CD4-positive, alpha-beta T cell (primary cell): ENCODE measurements at regions not wholly inside any gene's neighbourhood (a gene's known extent, or its start where the extent isn't known, plus 50 kb on each side); places are given as distances from the start of the nearest gene placed in this dataset.

Source experiments
- ATAC-seq: fragments of 200-7000 bp; cut with Tn5 transposase; one replicate; pipeline ENCODE4 v1.10.0; 2022; ENCODE audit warnings: mild to moderate bottlenecking; ENCODE audit not compliant: poor library complexity
- CTCF ChIA-PET: fragments of 350-600 bp; sonication (Branson Sonifier 250); formaldehyde crosslinking; loops from one replicate; lab custom pipeline; 2021; ENCODE audit warnings: antibody characterized with exemption, inconsistent platforms; lab: Charles Lee
- POLR2A ChIA-PET: fragments of 350-600 bp; sonication (Branson Sonifier 250); formaldehyde crosslinking; loops from one replicate; lab custom pipeline; 2021; ENCODE audit warnings: antibody characterized with exemption, inconsistent platforms; lab: Charles Lee
- DNase-seq, 14 experiments: peaks; one replicate each; pipeline ENCODE4 v3.0.0-alpha.2; 2013 to 2020; ENCODE audit warnings: mixed read lengths in 2 of 14
- H3K27ac ChIP-seq, 2 donors: one replicate each; pipeline versions ENCODE4 v1.5.1 to v1.7.0; 2013; ENCODE audit warnings: low read length in 2 of 2, low read depth in 1 of 2, mild to moderate bottlenecking in 1 of 2
- H3K27me3 ChIP-seq, 2 experiments: 1 replicate in 1 of 2; 2 replicates in 1 of 2; pipeline versions ENCODE4 v1.6.1 to v1.7.0; 2013; ENCODE audit warnings: low read length in 2 of 2, control low read depth in 1 of 2, mild to moderate bottlenecking in 1 of 2, moderate library complexity in 1 of 2; ENCODE audit not compliant: insufficient read depth in 2 of 2, control insufficient read depth in 1 of 2
- H3K36me3 ChIP-seq: one replicate; pipeline ENCODE4 v1.6.1; 2013; ENCODE audit warnings: low read length, control low read depth; ENCODE audit not compliant: insufficient read depth
- H3K4me1 ChIP-seq: one replicate; pipeline ENCODE4 v1.6.1; 2013; ENCODE audit warnings: low read length, control low read depth; ENCODE audit not compliant: insufficient read depth
- H3K4me3 ChIP-seq: one replicate; pipeline ENCODE4 v1.5.1; 2013; ENCODE audit warnings: mild to moderate bottlenecking, low read length, moderate library complexity
- H3K9me3 ChIP-seq, 2 experiments: 1 replicate in 1 of 2; 2 replicates in 1 of 2; pipeline versions ENCODE4 v1.6.1 to v1.7.0; 2013; ENCODE audit warnings: low read length in 2 of 2, mild to moderate bottlenecking in 2 of 2, control low read depth in 1 of 2, moderate library complexity in 1 of 2; ENCODE audit not compliant: control insufficient read depth in 1 of 2, insufficient read depth in 1 of 2
- H3K27ac Mint-ChIP-seq: one replicate; pipeline ENCODE4 v1.8.0; 2020; ENCODE audit warnings: mixed read lengths
- H3K27me3 Mint-ChIP-seq: one replicate; pipeline ENCODE4 v1.8.0; 2021; ENCODE audit warnings: mixed read lengths
- H3K36me3 Mint-ChIP-seq: one replicate; pipeline ENCODE4 v1.8.0; 2021; ENCODE audit warnings: low read depth, mixed read lengths
- H3K4me1 Mint-ChIP-seq: one replicate; pipeline ENCODE4 v1.8.0; 2021; ENCODE audit warnings: low read depth, mixed read lengths
- H3K4me3 Mint-ChIP-seq: one replicate; pipeline ENCODE4 v1.8.0; 2020; ENCODE audit warnings: mild to moderate bottlenecking, mixed read lengths
- H3K9me3 Mint-ChIP-seq: one replicate; pipeline ENCODE4 v1.8.0; 2020; ENCODE audit warnings: mixed read lengths
- intact Hi-C, 2 experiments: fragments of 100-400 bp; cut with DNase I in 1 of 2; cut with micrococcal nuclease in 1 of 2; formaldehyde crosslinking; loops; one replicate each; pipeline versions ENCODE4 v1.15.1 to v1.9.0; 2023 to 2025; cut with DNase I, micrococcal nuclease
- TF ChIP-seq, protein P1 (sequence below): fragments of 200-600 bp; IDR thresholded peaks from one replicate; pipeline ENCODE4 v1.8.0; 2022; ENCODE audit warnings: antibody characterized with exemption, mild to moderate bottlenecking

DNA sequence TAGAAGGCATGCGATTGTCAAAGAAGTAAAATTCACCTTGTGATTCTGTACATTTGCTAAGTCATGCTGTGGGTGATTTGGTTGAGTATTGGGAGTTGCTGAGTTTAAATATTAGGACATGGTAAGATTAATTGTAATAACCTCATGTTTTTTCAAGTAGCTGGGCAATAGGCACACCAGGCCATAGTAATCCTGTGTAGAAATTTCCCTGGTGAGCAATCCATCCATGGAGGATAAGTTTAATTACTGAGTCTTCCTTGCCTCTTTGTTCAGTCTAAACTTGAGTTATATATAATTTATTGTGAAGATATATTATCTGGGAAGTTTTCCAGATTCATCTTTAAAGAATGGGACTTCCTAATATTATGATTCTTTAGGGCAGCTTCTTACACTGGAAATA lies 221.1 kb upstream of the NUDT12 start:
- H3K4me3 Mint-ChIP-seq: no peak overlapping the region
- TF ChIP-seq, protein P1, sequence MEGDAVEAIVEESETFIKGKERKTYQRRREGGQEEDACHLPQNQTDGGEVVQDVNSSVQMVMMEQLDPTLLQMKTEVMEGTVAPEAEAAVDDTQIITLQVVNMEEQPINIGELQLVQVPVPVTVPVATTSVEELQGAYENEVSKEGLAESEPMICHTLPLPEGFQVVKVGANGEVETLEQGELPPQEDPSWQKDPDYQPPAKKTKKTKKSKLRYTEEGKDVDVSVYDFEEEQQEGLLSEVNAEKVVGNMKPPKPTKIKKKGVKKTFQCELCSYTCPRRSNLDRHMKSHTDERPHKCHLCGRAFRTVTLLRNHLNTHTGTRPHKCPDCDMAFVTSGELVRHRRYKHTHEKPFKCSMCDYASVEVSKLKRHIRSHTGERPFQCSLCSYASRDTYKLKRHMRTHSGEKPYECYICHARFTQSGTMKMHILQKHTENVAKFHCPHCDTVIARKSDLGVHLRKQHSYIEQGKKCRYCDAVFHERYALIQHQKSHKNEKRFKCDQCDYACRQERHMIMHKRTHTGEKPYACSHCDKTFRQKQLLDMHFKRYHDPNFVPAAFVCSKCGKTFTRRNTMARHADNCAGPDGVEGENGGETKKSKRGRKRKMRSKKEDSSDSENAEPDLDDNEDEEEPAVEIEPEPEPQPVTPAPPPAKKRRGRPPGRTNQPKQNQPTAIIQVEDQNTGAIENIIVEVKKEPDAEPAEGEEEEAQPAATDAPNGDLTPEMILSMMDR: no peak
- Histone ChIP-seq H3K9me3 (peaks cover 0 to 9% of the 10 kb centered on the region in 2 experiments), H3K4me3 (no peak overlapping the region), H3K4me1 (no peaks in the 10 kb centered on the region), H3K36me3 (no peaks in the 10 kb centered on the region), H3K27ac (no peak overlapping the region), H3K27me3 (no peaks in the 10 kb centered on the region)
- DNase-seq (no peak), ATAC-seq (no peak)
- no peaks in the 10 kb centered on the region for H3K36me3 Mint-ChIP-seq
- H3K4me1 Mint-ChIP-seq: no peaks in the 10 kb centered on the region
- POLR2A ChIA-PET: no interaction called here
- H3K9me3 Mint-ChIP-seq: peaks cover 2% of the 10 kb centered on the region
- no peak overlapping the region for H3K27ac Mint-ChIP-seq
- no peaks in the 10 kb centered on the region for H3K27me3 Mint-ChIP-seq
- intact Hi-C loops: no loop called here
- CTCF ChIA-PET: no interaction called here

DNA sequence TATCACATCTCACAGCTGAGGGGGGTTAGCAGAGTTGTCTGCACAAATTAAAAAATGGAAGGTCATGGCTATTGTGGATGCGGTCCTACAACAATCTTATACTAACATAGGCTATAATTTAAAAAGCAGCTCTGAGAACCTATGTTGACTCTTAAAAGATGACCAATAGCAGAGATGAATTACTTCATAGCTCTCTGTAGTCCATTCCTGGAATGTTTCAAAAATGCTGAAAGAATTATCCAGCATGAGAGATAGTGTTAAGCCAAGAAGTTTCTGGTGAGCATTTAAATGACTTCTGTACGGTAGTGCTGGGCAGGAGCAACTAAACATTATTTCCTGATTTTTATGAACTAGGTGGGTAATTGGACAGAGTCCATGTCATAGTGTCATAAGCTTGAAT lies 218.2 kb upstream of the NUDT12 start:
- Histone ChIP-seq H3K36me3 (no peaks in the 10 kb centered on the region), H3K4me3 (no peak overlapping the region), H3K27me3 (no peaks in the 10 kb centered on the region), H3K9me3 (peaks cover 0 to 19% of the 10 kb centered on the region in 2 experiments), H3K27ac (no peak overlapping the region), H3K4me1 (no peaks in the 10 kb centered on the region)
- ChIA-PET CTCF (interaction anchor here (0.6 kb wide), 1 partner anchor 157 kb away, joined by 4 read pairs; no protein-coding TSS in a partner anchor), POLR2A (no interaction called here)
- no peak for DNase-seq
- intact Hi-C loops: no loop called here
- no peak for ATAC-seq
- no peak overlapping the region for H3K4me3 Mint-ChIP-seq
- H3K4me1 Mint-ChIP-seq: no peaks in the 10 kb centered on the region
- no peaks in the 10 kb centered on the region for H3K36me3 Mint-ChIP-seq
- H3K27me3 Mint-ChIP-seq: no peaks in the 10 kb centered on the region
- H3K9me3 Mint-ChIP-seq: peaks cover 2% of the 10 kb centered on the region
- TF ChIP-seq, protein P1: no peak
- H3K27ac Mint-ChIP-seq: no peak overlapping the region

DNA sequence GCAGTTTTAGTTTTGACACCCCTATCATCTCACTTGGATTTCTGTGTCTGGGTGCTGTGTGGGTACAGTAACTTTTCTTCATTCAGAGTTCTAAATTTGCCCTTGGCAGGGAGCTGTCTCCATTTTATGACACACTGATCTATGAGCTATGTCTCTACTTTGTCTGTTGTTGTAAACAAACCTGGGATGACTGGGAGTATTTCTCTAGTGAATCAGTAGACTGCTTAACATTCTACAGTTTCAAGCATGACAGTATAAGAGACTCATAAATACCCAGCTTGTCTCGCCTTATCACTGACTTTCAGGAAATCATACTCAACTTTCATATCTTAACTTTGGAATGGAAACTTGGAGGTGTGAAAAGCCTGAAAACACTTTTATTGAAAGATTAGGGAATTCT lies 212.1 kb upstream of the NUDT12 start:
- Histone ChIP-seq H3K4me3 (no peak overlapping the region), H3K27me3 (no peaks in the 10 kb centered on the region), H3K27ac (no peak overlapping the region), H3K36me3 (no peaks in the 10 kb centered on the region), H3K4me1 (no peaks in the 10 kb centered on the region), H3K9me3 (peaks cover 0 to 19% of the 10 kb centered on the region in 2 experiments)
- no peak for ATAC-seq
- H3K9me3 Mint-ChIP-seq: no peaks in the 10 kb centered on the region
- no peaks in the 10 kb centered on the region for H3K4me1 Mint-ChIP-seq
- no peak overlapping the region for H3K27ac Mint-ChIP-seq
- H3K36me3 Mint-ChIP-seq: no peaks in the 10 kb centered on the region
- no peak for DNase-seq
- TF ChIP-seq, protein P1: no peak
- intact Hi-C loops: no loop called here
- H3K27me3 Mint-ChIP-seq: no peaks in the 10 kb centered on the region
- ChIA-PET CTCF (no interaction called here), POLR2A (no interaction called here)
- no peak overlapping the region for H3K4me3 Mint-ChIP-seq
